GM12892 (cell line): ENCODE measurements at regions not wholly inside any gene's neighbourhood (a gene's known extent, or its start where the extent isn't known, plus 50 kb on each side); places are given as distances from the start of the nearest gene placed in this dataset.

ENCODE experiments used
- POLR2A ChIP-seq: IDR thresholded peaks from 2 replicates; pipeline ENCODE4 v1.6.1; 2011; ENCODE audit warnings: low read depth, low read length, control low read depth
- POLR2AphosphoS5 ChIP-seq: IDR thresholded peaks from 2 replicates; pipeline ENCODE4 v1.6.1; 2011; ENCODE audit warnings: low read depth, low read length, control low read depth
- TAF1 ChIP-seq: IDR thresholded peaks from 2 replicates; pipeline ENCODE4 v1.6.1; 2011; ENCODE audit warnings: low read depth, mild to moderate bottlenecking, control low read depth, low read length, borderline replicate concordance

DNA sequence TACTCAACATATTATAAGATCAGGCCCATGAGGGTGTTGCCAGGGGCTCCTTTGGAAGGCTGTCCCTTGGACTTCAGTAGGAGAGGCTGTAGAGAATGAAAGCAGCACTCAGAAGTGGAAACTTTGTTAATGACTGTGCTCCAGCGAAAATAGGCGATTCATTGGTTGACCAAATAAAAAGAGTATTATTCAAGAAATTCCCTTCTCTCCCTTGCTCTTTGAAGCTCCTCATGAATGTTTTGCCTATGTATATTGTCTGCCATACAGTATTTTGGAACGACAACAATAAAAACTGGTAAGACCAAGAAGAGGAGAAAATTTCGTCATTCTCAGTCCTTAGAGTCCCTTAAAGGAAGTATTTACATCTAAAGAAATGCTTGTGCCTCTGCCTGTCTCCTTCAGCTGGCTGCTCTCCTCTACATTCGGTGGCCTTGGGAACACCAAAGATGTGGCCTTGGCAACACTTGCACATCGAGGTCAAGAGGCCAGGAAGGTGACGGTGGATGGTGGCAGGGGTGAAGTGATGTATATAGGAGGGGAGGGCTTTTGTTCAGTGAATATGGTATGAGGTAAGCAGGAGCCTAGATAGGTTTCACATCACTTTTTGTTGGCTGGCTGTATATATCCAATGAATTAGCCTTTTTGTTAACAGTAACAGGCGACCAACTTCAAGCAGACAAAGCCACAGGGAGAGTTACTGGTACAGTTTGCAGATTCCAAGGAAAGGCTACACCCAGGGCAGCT lies 95.0 kb upstream of the ACTBL2 start:
- TF ChIP-seq POLR2AphosphoS5 = no peak
- TF ChIP-seq TAF1 = no peak
- no peak for TF ChIP-seq POLR2A
